Dendritic cell treated with granulocyte-macrophage colony-stimulating factor and Interleukin-4, amounts not matched to agents 40 ng/mL and 50 ng/mL, for 4 days (primary cell): ENCODE measurements at regions not wholly inside any gene's neighbourhood (a gene's known extent, or its start where the extent isn't known, plus 50 kb on each side); places are given as distances from the start of the nearest gene placed in this dataset.

Source experiments
- H3K27ac Mint-ChIP-seq: one replicate; pipeline ENCODE4 v1.8.0; 2022; ENCODE audit warnings: mild to moderate bottlenecking, mixed read lengths
- H3K27me3 Mint-ChIP-seq: one replicate; pipeline ENCODE4 v1.8.0; 2022; ENCODE audit warnings: mild to moderate bottlenecking, mixed read lengths
- H3K36me3 Mint-ChIP-seq: one replicate; pipeline ENCODE4 v1.8.0; 2022; ENCODE audit warnings: low read depth, mixed read lengths
- H3K4me1 Mint-ChIP-seq: one replicate; pipeline ENCODE4 v1.8.0; 2022; ENCODE audit warnings: low read depth, mixed read lengths
- H3K4me3 Mint-ChIP-seq: one replicate; pipeline ENCODE4 v1.8.0; 2022; ENCODE audit warnings: mild to moderate bottlenecking, moderate library complexity, mixed read lengths
- H3K9me3 Mint-ChIP-seq: one replicate; pipeline ENCODE4 v1.8.0; 2022; ENCODE audit warnings: mixed read lengths
- intact Hi-C: fragments of 100-400 bp; cut with micrococcal nuclease; formaldehyde crosslinking; loops from one replicate; pipeline ENCODE4 v1.15.0; 2022

DNA sequence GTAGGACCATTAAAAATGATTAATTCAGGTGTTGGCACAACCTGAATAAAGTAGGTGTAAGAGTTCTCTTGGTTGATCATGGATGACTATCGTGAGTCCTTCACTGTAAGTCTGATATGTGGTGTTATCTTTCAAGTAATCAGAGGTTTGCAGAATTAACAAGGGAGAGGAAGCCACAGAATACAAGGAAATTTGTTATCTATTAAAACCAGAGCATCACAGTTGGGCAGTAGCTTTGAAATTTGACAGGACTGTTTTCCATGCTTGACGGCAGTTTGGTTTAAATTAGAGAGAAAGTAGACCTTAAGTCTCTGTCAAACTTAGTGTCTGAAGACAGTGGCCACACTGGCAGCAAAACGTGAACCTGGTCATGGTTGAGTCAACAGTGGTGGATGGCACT, 139.5 kb upstream of the KCNK2 start:
- no peak overlapping the region for H3K4me3 Mint-ChIP-seq
- intact Hi-C loops, result no loop called here
- no peaks in the 10 kb centered on the region for H3K36me3 Mint-ChIP-seq

DNA sequence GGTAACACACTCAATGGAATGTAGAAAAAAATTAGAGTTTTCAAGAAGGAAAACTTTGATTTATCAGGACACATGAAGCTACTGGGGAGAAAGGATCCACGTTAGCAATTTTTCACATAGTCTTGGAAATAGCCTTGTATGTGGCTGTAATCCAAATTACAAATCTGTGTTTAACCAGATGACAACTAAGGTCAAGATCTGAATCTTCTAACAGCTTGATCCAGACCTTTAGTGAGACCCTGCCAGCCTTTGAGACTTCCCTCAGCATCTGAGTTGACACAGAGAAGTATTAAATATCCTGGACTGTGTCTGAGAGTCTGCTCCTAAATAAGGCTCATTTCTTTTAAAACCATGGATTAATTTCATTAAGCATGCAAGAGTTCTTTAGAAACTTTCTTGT, 135.9 kb upstream of the KCNK2 start:
- Mint-ChIP-seq H3K9me3 (no peaks in the 10 kb centered on the region), H3K36me3 (no peaks in the 10 kb centered on the region), H3K27ac (no peak overlapping the region), H3K27me3 (no peaks in the 10 kb centered on the region), H3K4me3 (no peak overlapping the region), H3K4me1 (no peaks in the 10 kb centered on the region)
- intact Hi-C loops, result no loop called here

More for the DNA sequence above, 139.5 kb upstream of the KCNK2 start:
- Mint-ChIP-seq H3K9me3 (no peaks in the 10 kb centered on the region), H3K27me3 (no peaks in the 10 kb centered on the region), H3K4me1 (no peaks in the 10 kb centered on the region), H3K27ac (no peak overlapping the region)

DNA sequence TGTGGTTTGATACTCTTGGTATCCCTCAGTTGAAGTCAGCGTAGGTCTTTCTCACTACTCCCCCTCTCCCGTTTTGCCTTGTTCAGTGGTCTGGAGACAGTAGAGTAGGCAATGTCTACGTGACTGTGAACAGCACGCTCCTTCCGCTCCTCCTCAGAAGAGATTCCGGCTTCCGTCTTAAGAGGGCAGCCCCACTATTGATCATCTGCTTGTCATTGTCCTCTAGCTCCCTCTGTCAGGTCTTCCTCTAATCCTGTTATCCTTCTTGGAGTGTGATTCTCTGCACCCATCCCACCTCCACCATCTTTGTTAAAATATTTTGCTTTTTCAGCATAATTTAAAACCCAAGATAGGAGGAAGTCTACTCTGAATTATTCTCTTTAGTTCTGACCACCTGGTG, 129.9 kb upstream of the KCNK2 start:
- Mint-ChIP-seq H3K4me1 (no peaks in the 10 kb centered on the region), H3K36me3 (no peaks in the 10 kb centered on the region), H3K27ac (no peak overlapping the region), H3K9me3 (peaks cover 9% of the 10 kb centered on the region), H3K4me3 (no peak overlapping the region), H3K27me3 (no peaks in the 10 kb centered on the region)
- intact Hi-C loops, result no loop called here

DNA sequence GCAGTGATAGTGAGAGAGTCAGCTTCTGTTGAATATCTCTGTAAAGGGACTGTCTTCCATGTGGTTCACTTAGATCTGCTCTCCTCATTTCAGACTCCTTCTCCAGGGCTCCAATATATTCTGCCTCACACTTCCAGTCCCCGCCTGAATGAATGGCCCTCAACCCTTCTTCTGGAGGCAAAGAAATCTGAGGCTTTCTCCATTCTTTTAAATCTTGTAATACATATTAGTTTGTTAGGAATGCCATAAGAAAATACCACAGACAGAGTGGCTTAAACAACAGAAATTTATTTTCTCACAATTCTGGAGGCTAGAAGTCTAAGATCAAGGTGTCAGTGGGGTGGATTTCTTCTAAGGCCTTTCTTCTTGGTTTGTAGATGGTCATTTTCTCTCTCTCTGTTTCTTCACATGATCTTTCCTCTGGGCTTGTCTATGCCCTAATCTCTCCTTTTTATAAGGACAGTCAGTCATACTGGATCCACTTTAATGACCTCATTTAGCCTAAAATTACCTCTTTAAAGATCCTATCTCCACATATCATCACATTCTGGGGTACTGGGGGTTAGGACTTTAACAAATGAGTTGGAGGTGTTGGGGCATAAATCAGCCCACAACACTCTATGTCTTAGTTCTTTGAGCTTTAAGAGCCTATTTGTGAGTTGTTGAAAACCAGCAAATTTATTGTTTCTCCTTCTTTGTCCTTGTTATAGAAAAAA, 128.5 kb upstream of the KCNK2 start:
- no peaks in the 10 kb centered on the region for H3K36me3 Mint-ChIP-seq
- intact Hi-C loops, result no loop called here
- peaks cover 16% of the 10 kb centered on the region for H3K9me3 Mint-ChIP-seq

DNA sequence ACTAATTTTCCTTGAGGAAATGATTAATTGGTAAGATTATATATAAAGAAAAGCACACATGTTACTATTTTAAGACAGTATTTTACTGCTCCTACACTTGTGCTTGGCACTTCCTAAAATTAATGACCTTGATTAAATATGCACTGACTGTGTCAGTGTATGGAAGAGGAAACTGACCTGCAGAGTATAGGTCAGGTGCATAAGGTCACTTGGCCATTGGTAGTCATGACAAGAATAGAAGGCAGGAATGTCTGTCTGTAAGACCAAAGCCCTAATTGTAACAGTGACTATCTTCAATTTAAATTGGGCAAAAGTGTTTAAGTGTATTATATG, 128.0 kb upstream of the KCNK2 start:
- no peaks in the 10 kb centered on the region for H3K27me3 Mint-ChIP-seq
- peaks cover 16% of the 10 kb centered on the region for H3K9me3 Mint-ChIP-seq
- H3K4me1 Mint-ChIP-seq, result no peaks in the 10 kb centered on the region
- no peak overlapping the region for H3K27ac Mint-ChIP-seq
- intact Hi-C loops, result no loop called here
- no peaks in the 10 kb centered on the region for H3K36me3 Mint-ChIP-seq
- H3K4me3 Mint-ChIP-seq, result no peak overlapping the region

More for the DNA sequence above, 128.5 kb upstream of the KCNK2 start:
- H3K27ac Mint-ChIP-seq, result no peak overlapping the region
- H3K4me3 Mint-ChIP-seq, result no peak overlapping the region
- no peaks in the 10 kb centered on the region for H3K27me3 Mint-ChIP-seq
- no peaks in the 10 kb centered on the region for H3K4me1 Mint-ChIP-seq

DNA sequence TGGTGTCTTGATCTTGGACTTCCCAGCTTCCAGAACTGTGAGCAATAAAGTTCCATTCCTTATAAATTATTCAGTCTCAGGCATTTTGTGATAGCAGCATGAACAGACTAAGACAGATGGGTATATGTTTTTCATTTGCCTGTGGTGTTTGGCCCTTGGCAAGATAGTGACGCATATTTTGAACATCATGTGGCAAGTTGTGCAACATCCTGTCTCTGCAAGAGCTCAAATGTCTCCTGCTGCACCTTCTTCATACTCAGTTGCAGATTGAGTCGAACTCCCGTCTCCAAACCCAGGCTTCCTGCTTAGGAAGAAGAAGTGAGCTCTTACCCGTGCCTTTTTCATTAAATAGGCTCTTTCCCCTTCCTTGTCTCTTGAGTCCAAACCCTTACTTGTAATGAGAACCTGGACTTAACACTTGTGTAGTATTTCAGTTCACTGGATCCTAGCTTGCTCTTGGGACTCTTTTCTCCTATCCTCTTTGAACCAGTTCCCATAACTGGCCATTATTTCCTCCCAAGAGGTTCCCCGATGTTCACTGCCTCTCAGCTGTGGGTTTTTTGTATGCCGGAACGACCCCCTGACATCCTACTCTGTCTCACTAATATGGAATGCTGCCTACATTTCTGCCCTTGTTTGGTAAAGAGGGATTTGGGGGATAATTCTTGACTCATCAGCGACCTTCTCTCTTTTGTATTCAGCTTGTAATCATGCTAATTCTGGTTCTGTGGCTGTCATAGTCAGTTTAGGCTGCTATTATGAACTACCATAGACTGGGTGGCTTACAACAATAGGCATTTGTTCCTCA, 125.0 kb upstream of the KCNK2 start:
- Mint-ChIP-seq H3K4me3 (no peak overlapping the region), H3K4me1 (no peaks in the 10 kb centered on the region), H3K27ac (no peak overlapping the region), H3K27me3 (no peaks in the 10 kb centered on the region), H3K9me3 (peaks cover 16% of the 10 kb centered on the region), H3K36me3 (no peaks in the 10 kb centered on the region)
- intact Hi-C loops, result no loop called here

DNA sequence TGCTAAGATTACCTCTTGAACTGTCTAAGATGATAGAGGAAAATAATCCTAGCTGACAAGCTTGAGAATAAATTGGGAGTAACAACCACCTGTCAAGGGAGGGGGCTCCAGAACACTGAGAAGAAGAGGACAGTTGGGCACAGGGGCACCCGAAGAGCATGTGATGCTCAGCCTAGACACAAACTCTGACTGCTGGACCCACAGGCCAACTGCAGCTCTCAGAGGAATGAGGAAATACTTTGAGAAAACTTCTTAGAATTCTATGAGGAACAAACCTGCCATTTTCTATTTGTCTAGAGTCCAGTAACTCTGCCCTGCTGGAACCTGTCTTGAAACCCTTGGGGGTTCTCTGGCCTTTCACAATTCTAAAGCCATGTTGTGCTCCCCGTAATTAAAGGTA, 124.1 kb upstream of the KCNK2 start:
- intact Hi-C loops, result no loop called here
- no peaks in the 10 kb centered on the region for H3K27me3 Mint-ChIP-seq
- H3K9me3 Mint-ChIP-seq, result peaks cover 16% of the 10 kb centered on the region
- no peak overlapping the region for H3K4me3 Mint-ChIP-seq
- H3K27ac Mint-ChIP-seq, result no peak overlapping the region
- no peaks in the 10 kb centered on the region for H3K36me3 Mint-ChIP-seq
- H3K4me1 Mint-ChIP-seq, result no peaks in the 10 kb centered on the region

DNA sequence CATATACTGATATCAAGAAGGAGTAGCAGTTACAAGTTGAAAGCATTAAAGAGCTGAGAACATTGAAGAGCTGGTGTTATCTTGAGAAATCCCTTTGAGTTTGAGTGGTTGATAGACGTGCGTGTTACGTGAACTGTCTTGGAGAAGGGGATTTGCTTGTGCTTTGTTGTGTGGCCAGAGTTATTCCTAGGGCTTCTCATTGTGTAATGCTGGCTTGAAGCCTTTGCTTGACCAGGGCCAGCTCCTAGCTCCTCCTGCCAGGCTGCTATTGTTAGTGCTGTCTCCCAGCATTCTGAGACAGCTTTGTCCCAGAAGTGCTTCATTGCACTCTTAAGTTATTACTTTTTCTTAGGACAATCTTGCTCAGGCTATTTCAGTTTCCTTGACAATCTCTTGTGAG, 116.2 kb upstream of the KCNK2 start:
- Mint-ChIP-seq H3K4me3 (no peak overlapping the region), H3K4me1 (no peaks in the 10 kb centered on the region), H3K9me3 (no peaks in the 10 kb centered on the region), H3K27ac (no peak overlapping the region), H3K36me3 (no peaks in the 10 kb centered on the region), H3K27me3 (no peaks in the 10 kb centered on the region)
- intact Hi-C loops, result no loop called here

DNA sequence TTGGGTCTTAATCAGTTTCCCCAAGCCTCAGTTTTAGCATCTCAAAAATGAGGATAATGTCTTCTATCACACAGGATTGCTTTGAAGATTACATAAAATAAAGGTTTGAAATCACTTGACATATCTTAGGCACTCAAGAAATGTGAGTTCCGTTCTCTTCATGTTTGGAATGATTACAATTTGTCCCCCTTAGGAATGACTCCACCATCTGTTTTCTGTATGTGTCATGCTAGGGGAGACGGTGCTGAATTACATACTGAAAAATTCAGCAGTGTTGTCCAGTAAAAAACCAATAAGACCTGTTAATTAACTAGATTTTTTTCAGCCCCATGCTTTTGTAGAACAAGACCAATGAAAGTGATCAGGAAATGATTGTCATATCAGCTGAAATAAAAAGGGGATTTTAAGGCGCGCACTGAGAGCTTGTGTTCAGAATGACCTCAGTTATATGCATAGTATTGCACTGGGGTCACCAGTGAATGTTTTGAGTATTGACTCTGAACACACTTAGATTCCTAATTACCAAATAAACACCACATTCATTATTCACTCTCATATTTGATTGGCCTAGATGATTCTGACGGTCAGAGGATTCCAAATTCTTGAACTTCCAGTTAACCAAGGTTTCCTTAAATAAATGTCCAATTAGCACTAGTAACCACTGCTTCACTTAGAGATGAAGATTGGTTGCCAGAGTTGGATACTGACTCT, 114.5 kb upstream of the KCNK2 start:
- no peak overlapping the region for H3K4me3 Mint-ChIP-seq

DNA sequence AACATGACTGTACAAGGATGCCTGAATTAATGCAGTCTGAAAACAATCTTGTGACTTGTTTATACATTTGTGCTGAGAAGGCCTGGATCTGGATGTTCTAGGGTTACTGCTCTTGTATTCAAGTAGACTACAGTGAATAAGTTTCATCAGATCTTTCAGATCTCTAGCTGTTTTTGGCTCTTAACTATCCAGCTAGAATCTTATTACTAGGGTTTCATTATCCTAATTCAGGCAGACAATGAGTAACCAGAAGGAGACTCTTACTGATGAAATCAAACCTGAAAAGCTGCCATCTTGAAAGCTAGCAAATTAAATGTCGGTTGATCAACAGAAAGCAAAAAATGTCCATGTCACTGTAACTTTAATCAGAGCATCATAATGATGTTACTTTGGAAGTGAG, 112.5 kb upstream of the KCNK2 start:
- H3K36me3 Mint-ChIP-seq, result no peaks in the 10 kb centered on the region
- H3K4me3 Mint-ChIP-seq, result no peak overlapping the region
- intact Hi-C loops, result no loop called here
- H3K27ac Mint-ChIP-seq, result no peak overlapping the region
- no peaks in the 10 kb centered on the region for H3K4me1 Mint-ChIP-seq
- H3K9me3 Mint-ChIP-seq, result no peaks in the 10 kb centered on the region
- H3K27me3 Mint-ChIP-seq, result no peaks in the 10 kb centered on the region

More for the DNA sequence above, 114.5 kb upstream of the KCNK2 start:
- intact Hi-C loops, result no loop called here
- Mint-ChIP-seq H3K9me3 (no peaks in the 10 kb centered on the region), H3K4me1 (no peaks in the 10 kb centered on the region), H3K36me3 (no peaks in the 10 kb centered on the region), H3K27me3 (no peaks in the 10 kb centered on the region), H3K27ac (no peak overlapping the region)

DNA sequence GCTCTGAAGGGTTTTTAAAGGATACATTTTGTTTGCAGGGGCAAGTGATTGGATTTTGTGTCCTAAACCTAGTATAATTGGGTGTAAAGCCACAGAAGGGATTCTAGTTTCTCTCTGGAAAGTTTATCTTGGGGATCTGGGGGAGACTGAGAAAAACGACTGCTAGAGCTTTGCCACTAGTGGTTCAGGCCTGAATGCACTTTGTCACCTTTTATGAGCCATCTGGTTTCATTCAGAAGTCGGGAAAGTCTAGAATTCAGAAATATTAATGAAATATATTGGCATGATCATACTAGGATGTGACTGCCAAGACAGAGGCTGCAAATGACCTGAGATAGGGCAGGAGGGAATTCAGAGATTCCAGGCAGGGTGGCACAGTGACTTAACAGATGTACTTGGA, 111.5 kb upstream of the KCNK2 start:
- Mint-ChIP-seq H3K4me1 (no peaks in the 10 kb centered on the region), H3K9me3 (no peaks in the 10 kb centered on the region), H3K27me3 (no peaks in the 10 kb centered on the region), H3K4me3 (no peak overlapping the region), H3K27ac (no peak overlapping the region), H3K36me3 (no peaks in the 10 kb centered on the region)
- intact Hi-C loops, result no loop called here

DNA sequence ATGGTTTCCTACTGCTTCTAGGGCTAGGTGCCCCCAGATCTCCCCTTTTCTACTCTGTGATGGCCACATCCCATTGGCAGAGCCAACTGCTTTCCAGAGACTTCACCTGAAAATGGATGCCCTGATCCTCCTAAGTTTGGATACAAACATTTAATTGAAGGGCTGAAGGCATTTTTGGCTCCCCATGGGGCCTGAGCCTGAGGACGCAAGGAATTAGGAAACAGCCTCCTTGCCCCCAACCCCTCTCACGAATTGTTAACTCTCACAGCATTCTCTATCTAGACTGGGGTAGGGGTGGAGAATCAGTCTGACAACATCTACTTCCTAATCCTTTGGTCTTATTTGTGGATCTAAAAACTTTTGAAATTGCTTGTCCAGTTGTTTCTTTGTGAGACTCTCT, 108.5 kb upstream of the KCNK2 start:
- H3K4me3 Mint-ChIP-seq, result no peak overlapping the region
- H3K27ac Mint-ChIP-seq, result no peak overlapping the region
- H3K9me3 Mint-ChIP-seq, result no peaks in the 10 kb centered on the region
- no peaks in the 10 kb centered on the region for H3K4me1 Mint-ChIP-seq
- intact Hi-C loops, result no loop called here
- H3K36me3 Mint-ChIP-seq, result no peaks in the 10 kb centered on the region
- no peaks in the 10 kb centered on the region for H3K27me3 Mint-ChIP-seq

DNA sequence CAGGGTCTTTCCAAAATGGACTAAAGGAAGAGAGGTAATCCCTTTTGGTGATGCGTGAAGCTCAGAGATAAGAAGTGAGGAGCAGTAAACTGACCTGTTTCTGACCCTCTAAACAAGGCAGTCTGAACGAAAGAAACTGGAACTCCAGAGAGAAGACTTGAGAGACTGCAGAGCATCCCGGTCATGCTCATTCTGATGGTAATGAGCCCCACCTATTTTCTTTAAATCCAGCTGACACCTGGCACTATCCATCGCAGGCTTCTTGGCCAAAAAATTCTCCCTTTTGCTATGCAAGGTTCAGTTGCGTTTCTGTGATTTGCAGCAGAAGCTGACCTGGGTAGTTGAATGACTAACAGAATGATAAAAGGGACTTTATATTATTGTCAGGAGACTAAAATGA, 105.9 kb upstream of the KCNK2 start:
- no peak overlapping the region for H3K4me3 Mint-ChIP-seq
- intact Hi-C loops, result no loop called here
- H3K27ac Mint-ChIP-seq, result no peak overlapping the region
- no peaks in the 10 kb centered on the region for H3K27me3 Mint-ChIP-seq
- H3K4me1 Mint-ChIP-seq, result no peaks in the 10 kb centered on the region
- no peaks in the 10 kb centered on the region for H3K36me3 Mint-ChIP-seq
- no peaks in the 10 kb centered on the region for H3K9me3 Mint-ChIP-seq

DNA sequence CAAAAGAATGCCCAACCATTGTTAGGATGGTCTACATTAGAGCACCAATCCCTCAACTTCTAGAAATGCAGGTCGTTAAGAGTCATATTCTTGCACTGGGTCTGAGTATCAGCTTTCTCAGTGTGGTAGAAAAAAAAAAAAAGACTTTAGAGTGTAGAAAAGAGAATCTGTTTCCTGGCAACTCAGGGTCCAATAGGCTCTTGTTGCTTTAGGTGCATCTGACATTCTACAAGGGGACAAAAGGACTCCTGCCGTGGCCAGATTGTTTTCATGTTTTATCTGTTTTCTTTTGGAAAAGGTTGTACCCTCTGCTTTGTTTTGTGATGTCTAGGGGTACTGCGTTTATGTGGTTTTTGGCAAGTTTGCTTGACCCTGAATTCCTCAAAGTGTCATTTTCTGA, 105.4 kb upstream of the KCNK2 start:
- H3K27me3 Mint-ChIP-seq, result no peaks in the 10 kb centered on the region
- H3K4me3 Mint-ChIP-seq, result no peak overlapping the region
- intact Hi-C loops, result no loop called here
- H3K4me1 Mint-ChIP-seq, result no peaks in the 10 kb centered on the region
- no peaks in the 10 kb centered on the region for H3K36me3 Mint-ChIP-seq
- H3K27ac Mint-ChIP-seq, result no peak overlapping the region
- no peaks in the 10 kb centered on the region for H3K9me3 Mint-ChIP-seq
